ENCODE measurements at regions not wholly inside any gene's neighbourhood (a gene's known extent, or its start where the extent isn't known, plus 50 kb on each side); places are given as distances from the start of the nearest gene placed in this dataset.

DNA sequence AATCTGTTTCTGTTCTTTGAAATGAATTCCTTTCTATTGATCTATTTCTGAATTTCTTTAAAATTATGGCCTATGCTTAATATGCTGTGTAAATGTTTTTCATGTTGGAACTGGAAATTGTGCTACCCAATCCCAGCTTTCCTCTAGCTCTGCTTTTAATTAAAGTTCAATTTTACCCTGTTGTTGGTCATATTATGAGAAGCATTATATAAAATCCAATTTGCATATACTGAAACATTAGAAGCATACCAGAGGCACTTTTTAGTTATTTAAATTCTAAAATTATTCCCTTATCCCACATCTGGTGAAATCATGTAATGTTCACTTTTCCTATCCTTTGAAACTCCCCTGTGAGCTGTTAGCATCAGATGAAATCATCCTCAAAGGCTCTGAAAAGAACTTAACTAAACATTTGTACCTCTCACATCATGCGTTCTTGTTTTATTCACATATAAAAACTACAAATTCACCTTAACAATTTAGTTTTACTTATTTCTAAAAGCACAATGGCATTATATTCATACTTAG, 160.6 kb upstream of the COL21A1 start:
- DNase-seq = no peak

DNA sequence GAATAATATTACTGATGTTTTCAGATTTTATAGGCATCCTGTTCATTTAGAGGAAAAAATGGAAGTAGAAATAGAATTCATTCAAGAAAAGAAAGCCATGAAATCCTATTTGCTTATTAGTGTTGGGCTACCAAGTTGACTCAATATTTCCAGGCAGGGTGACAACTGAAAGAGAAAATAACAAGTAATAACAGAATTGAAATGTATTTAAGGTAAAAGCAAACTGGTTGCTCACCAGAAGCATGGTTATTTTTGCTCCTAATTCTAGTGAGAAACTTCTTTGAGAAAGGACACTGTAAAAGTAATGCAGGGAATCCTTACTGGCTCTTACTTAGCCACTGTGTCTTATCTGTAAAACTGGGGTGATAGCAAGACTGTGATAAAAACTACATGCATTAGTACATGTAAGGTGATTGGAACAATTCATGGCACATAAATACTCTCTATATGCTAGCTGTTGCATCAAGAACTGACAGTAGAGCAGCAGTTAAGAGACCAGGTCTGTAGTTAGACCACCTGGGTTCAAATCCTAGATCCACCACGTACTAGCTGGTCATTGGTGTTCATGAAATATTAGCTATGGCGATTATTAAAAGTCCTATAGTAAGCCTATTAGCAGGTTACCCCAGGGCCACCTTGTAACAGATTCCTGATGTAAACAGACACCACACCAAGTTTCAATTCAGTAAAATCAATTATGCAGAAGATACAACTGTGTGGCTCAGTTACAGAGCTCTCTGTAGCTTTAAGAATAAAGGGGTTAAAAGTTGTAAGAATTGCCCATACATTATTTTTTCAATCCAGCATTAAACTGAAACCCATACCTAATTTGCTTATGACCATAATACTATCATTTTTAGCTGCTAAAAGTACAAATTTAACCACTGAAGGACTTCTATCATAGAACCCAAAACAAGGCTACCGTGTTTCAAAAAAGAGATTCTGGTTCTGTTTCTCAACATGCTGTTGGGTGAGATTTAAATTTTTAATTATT, 159.2 kb upstream of the COL21A1 start:
- no peak for DNase-seq

DNA sequence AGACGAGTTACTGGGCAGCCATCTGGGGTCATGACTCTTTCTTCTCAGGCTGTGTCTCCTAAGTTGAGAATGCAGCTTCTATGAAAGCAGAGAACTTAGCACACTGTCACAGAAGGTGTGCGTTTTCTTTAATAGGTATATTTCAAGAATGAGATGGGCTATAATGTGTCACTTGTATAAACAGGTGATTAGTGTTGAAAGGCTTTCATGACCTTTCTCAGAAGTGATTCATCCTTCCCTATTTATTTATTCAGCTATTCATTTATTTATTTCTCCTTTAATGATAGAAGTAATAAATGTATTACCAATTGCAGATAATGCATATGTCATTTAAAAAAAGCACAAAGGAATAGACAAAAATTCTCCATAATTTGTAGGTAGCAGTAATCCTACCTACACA, 157.2 kb upstream of the COL21A1 start:
- DNase-seq = no peak

DNA sequence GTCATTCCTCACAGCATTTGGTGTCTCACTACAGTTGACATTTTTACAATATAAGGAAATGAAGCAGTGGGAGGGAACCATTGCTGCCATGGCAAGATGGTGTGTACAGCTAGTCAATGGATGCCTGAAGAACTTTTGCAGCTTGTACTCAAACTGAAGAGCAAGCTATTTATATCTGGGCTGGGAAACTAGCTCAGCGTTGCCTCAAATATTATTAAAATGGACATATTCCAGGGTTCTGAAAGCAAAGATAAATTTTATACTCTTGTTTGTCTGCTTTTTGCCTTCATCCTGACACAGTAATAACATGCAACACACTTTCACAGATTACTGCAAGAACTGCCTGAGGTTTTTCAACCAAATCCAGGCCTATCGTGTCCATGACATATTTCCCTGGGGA, 156.4 kb upstream of the COL21A1 start:
- DNase-seq = no peak

DNA sequence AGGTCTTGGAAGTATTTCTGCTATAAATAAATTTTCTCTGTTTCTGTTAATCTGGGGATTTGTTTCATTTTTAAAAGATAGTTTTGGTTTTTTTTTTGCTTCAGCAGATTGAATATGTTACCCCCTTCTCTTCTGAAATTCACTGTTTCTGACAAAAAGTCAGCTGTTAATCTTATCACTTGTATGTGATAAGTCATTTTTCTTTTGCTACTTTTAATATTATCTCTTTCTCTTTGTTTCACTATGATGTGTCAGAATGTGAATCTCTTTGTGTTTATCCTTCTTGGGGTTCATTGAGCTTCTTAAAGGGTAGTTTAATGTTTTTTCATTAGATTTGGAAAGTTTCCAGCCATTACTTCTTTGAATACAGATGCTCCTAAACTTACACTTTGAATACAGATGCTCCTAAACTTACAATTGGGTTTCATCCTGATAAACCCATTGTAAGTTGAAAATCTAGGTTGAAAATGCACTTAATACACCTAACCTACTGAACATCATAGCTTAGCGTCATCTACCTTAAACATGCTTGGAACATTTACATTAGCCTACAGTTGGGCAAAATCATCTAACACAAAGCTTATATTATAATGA, 154.2 kb upstream of the COL21A1 start:
- no peak for DNase-seq

DNA sequence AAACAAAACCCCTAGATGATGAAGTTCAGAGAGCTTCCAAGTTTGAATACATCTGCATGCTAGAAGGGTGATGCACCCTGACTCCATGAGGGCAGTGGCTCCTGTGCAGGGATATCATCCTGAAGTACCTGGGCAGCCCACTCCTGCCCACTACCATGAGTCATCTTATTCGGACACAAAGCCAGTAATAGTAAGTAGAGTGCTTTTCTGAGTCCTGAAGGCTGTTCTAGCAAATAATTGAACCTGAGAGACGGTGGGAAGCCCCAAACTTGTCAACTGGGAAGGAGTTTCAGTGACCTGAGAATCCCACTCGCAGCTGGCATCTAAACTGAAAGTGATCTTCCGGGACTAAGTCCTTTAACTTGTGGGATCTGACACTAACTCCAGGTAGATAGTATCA, 152.9 kb upstream of the COL21A1 start:
- DNase-seq = no peak

DNA sequence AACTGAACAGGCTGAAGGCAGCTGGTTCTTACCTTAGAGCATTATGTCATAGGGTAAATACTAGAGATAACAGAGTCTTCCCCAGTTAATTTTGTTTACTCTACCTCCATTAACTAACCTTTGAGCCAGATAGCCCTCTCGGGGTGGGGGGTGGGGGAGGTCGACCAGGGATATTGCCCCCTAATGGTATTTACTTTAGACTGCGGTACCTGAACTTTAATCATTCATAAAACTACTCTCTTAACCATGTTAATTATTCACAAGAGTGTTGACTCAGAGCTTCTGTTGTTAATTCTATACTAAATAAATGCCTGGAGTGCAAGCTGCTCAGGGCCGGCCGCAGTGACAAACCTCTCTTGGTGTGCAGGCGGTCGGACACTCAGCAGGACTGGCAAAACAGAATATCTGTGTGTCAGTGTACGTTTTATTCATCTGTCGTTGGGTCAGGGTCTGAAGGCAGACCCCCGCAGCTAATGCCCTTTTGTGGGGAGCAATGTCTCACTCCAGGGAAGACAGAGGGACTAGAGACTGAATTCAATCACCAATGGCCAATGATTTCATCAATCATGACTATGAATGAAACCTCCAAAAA, 152.4 kb upstream of the COL21A1 start:
- DNase-seq = no peak

DNA sequence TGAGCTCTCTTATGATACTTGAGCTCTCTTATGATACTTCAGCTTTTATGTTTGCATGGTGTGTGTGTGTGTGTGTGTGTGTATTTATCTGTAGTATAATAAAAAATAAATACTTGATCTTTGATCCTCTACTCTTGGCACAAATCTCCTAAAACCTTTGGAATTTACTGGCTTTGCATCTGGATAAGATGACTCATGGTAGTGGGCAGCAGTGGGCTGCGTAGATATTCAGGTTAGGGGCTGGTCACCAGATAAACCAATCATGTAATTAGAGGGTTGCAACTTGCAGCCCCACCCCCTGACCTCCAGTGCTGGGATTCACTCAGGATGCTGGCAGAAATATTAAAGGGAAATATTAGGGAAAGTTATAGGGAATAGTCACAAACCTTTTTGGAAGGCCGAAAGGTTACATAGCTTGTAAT, 151.9 kb upstream of the COL21A1 start:
- no peak for DNase-seq

DNA sequence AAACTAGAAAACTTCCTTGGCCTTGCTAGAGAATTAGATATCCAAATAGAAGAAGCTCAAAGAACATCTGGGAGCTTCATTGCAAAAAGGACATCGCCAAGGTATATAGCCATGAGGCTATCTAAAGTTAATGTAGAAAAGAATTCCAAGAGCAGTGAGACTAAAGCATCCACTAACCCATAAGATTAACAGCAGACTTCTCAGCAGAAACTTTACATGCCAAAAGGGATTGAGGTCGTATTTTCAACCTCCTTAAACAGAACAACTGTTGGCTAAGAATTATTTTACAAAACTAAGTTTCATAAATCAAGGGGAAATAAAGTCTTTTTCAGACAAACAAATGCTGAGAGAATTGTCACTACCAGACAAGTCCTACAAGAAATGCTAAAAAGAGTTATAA, 149.1 kb upstream of the COL21A1 start:
- no peak for DNase-seq

DNA sequence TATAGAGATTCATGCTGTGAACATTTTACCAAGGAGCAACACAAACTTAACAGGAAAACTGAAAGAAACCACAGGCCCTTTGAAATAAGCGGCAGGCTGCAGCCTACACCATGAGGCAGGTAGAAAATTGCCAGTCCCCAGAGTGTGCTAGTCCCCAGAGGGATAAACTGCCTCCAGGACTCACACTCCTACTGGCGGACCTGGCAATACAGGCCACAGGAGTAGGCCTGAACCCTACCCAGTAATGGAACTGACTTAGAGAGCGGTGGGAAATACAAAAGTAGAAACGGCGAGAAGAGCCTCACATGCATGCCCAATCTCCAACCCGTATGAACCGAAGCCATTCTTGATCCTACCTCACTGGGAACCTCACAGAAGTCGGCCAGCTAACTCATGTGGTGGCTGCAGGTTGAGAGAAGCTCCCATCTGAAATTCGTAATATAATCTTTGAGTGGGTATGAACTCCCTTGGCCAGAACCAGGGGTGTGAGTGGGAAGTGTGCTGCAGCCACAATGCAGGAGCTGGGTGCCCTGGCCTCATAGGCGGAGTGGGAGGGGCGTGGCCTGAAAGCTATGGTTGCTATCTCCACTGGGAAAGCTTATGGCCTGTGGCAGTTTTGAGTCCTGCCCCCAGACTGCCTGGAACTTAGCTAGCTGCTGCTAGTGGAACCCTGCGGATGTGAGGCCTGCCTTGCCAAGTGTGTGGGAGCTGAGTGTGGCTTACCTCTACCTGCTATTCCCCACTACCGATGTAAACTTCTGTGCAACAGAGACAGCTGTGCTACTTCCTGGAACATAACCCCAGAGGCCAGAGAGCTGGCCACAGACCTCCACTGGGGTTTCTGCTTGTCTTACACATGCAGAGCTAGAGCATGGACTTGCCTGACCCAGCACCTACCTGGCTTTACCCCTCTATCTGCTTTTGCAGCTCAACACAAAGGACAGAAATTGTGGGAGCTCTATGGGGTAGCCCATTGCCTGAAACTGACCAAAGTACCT, 146.5 kb upstream of the COL21A1 start:
- DNase-seq = no peak

DNA sequence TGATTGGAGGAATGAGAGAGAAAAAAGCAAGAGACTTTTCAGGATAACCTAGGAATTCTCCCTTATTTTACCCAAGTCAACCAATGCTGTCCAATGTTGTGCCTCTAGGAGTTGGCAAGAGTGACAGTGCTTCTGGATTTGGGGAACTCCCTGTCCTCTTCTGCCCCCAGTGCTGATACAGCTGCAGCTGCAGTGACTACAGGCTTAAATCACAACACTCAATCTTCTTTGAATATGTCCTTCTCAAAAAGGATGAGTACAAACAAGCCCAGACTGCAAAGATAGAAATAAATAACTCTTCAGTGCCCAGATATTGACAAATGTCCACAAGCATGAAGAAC, 141.0 kb upstream of the COL21A1 start:
- DNase-seq = no peak

DNA sequence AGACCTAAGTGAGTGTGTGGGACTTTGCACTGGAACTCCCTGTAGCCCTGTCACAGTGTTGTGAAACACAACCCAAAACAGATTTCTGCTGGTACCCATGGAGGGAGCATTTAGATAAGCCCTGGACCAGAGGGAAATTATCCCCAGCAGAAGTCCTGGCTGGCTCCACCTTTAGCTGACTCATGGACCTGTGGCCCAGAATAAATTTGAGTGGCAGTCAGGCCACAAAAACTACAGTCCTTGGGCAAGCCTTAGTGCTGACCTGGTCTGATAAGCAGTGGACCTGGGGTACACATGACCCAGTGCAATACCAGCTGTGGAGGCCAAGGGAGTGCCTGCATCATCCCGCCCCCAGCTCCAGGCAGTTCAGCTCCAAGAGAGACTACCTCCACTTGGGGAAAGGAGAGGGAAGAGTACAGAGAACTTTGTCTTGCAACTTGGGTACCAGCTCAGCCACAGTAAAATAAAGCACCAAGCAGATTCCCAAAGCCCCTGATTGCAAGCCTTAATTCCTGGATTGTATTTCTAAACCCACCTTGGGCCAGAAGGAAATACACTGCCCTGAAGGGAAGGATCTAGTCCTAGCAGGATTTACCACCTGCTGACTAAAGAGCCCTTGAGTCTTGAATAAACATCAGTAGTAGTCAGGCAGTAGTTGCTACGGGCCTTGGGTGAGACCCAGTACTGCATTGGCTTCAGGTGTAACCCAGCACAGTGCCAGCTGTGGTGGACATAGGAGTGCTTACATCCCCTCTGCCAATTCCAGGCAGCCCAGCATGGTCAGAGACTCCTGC, 140.4 kb upstream of the COL21A1 start:
- DNase-seq = no peak

DNA sequence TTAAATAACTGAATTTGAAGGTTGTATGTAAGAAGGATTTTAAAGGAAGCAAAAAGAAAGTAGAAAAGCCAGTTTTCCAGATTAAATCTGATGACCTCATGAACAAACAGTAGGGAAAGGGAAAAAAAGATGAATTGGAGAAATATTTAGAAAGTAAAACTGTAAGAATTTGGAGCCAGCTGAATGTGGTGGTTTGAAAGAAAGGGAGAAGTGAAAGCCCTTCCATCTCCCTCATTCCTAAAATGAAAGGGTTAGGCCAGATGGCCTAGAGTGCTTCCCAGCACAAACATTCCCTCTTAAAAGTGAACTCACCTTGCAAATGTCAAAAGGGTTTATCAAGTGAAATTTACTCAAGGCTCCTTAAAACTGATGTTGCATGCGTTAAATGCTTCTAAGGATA, 139.3 kb upstream of the COL21A1 start:
- no peak for DNase-seq

DNA sequence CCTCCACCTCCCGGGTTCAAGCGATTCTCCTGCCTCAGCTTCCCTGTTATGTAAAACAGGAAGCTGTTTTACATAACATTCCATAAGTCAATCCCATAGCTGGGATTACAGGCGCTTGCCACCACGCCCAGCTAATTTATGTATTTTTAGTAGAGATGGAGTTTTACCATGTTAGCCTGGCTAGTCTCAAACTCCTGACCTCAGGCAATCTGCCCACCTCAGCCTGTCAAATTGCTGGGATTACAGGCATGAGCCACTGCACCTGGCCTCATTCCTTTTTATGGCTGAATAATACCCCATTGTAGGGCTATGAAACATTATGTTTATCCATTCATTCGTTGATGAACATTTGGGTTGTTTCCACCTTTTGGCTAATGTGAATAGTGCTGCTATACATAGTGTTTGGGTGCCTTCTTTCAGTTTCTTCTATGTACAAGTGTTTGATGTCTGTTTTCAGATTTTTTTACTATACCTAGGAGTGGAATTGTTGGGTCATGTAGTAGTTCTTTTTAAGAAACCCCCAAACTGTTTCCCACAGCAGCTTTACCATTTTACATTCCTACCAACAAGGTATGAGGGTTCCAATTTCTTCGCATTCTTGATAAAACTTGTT, 138.7 kb upstream of the COL21A1 start:
- DNase-seq = no peak

DNA sequence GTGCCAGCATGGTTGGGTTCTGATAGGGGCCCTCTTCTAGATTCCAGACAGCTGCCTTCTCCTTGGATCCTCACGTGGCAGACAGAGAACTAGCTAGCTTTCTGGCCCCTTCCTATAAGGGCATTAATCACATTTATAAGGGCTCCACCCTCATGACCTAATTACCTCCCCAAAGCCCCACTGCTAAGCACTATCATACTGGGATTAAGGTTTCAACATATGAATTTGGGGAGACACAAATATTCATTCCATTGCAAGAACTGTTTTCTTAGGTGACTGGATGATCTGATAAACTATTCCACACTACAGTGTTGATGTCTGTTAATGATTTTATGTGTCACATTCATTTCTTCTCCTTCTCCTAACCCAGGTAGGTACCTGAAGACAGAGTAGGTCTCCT, 135.8 kb upstream of the COL21A1 start:
- no peak for DNase-seq

DNA sequence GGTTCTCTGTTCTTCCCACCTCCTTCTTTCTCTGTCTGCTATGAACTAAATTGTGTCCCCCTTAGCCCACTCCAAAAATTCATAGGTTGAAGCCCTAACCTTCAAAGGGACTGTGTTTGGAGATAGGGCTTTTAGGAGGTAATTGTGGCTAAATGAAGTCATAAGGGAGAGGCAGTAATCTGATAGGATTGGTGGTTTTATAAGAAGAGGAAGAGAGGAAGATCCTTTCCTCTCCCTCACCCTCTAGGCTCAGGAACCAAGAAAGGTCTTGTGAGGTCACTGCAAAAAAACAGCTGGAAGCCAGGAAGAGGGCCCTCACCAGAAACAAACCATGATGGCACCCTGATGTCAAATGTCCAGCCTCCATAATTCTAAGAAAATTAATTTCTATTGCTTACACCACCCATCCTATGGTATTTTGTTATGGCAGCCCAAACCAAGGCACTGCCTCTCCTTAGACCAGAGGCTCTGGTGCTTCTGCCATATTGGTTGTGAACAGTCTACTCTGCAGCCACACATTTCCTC, 135.1 kb upstream of the COL21A1 start:
- DNase-seq = no peak

DNA sequence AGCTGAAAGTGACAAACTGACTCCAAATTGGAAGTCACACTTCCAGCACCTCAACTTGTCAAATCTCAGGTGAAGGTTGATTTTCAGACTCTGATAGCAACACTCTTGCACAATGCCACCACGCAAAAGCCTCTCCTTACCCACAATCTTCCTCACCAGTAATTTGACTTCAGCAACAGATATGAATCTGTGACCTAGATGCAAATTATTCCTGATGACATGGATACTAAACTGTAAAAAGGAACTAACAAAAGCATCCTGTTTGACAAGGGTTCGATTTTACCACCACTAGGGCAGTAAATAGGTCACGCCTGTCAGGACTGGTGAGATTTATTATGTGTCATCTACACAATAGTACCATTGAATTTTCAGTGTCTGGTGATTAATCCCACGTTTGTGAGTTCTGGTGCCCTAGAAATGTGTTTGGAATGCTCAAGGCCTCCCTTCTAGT, 134.4 kb upstream of the COL21A1 start:
- no peak for DNase-seq

DNA sequence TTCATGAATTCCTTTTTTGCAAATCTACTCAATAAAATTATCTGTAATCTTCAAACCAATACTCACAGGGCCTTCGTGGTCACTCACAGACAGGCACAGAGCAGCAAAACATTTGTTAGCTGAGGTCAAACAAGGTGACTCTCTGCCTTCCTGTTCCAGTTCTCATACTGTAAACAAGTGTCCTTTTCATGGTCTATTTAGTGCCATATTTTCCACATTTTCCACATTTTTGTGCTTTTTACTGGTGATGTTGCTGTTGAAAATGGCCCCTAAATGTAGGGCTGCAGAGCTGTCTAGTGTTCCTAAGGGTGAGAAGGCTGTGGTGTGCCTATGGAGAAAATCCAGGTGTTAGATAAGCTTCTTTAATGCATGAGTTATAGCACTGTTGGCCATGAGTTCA, 133.1 kb upstream of the COL21A1 start:
- DNase-seq = no peak

DNA sequence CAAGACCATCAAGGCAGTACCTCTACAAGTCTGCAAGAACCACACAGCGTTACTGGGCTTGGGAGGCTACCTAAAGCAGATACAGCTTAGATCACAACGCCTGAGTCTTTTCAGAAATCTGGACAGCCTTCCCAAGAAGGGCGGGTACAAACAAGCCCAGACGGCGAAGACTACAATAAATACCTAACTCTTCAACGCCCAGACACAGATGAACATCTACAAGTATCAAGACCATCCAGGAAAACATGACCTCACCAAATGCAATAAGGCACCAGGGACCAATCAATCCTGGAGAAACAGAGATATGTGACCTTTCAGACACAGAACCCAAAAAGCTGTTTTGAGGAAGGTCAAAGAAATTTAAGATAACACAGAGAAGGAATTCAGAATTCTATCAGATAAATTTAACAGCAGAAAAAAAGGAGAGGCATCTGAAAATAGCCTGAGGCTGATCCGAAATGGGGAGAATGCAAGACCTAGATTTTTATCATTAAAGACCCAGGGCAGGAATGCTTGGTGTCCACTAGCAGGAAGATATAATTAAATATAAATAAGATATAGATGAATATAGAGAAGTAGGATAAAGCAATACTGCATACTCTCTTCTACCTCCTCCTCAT, 131.7 kb upstream of the COL21A1 start:
- no peak for DNase-seq

DNA sequence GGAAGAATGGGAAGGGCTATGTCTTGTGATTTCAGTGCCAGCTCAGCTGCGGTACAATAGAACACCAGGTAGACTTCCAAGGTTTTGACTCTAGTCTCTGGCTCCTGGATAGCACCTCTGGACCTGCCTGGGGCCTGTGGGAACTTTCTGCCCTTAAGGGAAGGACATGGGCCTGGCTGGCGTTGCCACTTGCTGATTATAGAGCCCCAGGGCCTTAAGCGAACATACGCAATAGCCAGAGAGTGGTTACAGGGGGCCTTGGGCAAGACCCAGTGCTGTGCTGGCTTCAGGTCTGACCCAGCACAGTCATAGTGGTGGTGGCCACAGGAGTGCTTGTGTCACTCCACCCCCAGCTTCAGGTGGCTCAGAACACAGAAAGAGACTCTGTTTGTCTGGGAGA, 131.1 kb upstream of the COL21A1 start:
- DNase-seq = no peak

DNA sequence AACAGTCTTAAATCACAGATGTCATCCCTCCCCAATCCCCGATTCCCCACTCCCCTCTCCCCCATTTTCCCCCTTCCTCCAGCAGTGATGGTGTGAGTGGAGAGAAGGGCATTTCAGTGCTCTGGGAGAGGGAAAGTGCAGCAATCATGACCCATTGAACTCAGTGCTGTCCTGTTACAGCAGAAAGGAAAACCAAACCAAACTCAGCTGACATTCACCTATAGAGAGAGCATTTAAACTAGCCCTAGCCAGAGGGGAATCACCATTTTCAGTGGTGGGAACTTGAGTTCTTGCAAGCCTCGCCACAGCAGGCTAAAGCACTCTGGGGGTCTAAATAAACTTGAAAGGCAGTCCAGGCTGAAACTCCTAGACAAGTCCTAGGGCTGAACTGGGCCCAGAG, 129.9 kb upstream of the COL21A1 start:
- DNase-seq = no peak

Measured in bone marrow (tissue), 2 donors.